ENCODE measurements at regions not wholly inside any gene's neighbourhood (a gene's known extent, or its start where the extent isn't known, plus 50 kb on each side); places are given as distances from the start of the nearest gene placed in this dataset.

DNA sequence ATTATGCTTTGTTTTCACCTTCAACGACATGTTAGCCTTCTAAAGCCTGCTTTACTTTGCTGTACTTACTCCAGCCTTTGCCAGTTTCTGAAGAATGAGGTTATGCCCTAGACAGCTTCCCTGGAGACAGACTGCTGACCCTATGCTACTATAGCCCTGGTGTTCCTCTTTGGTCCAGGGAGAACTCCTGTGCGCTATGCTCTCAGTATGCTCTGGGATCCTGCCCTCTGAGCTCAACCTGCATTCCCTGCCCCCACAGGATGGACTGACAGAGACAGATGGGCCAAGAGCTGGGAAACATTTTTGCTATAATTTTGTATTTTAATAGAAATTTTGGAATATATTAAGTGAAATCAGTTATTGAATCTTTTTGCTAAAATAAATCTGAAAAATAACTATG lies 425.9 kb downstream of the TMA16 start:
- TF ChIP-seq, protein P1, sequence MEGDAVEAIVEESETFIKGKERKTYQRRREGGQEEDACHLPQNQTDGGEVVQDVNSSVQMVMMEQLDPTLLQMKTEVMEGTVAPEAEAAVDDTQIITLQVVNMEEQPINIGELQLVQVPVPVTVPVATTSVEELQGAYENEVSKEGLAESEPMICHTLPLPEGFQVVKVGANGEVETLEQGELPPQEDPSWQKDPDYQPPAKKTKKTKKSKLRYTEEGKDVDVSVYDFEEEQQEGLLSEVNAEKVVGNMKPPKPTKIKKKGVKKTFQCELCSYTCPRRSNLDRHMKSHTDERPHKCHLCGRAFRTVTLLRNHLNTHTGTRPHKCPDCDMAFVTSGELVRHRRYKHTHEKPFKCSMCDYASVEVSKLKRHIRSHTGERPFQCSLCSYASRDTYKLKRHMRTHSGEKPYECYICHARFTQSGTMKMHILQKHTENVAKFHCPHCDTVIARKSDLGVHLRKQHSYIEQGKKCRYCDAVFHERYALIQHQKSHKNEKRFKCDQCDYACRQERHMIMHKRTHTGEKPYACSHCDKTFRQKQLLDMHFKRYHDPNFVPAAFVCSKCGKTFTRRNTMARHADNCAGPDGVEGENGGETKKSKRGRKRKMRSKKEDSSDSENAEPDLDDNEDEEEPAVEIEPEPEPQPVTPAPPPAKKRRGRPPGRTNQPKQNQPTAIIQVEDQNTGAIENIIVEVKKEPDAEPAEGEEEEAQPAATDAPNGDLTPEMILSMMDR (IDR thresholded peaks at IDR 0.05), result no peak
- TF ChIP-seq RCOR1 (IDR thresholded peaks at IDR 0.05; ENCODE audit: low read depth, low read length) (no peak), CBX8 (IDR thresholded peaks at IDR 0.05) (no peak), EHMT2 (IDR thresholded peaks at IDR 0.05; ENCODE audit: low read depth) (no peak), RAD21 (conservative IDR thresholded peaks at IDR 0.05 in 1 of 2, IDR thresholded peaks at IDR 0.05 in 1 of 2) (no peak)

Data from A549 (cell line).